Gastrocnemius medialis (tissue), 4 donors: ENCODE measurements at regions not wholly inside any gene's neighbourhood (a gene's known extent, or its start where the extent isn't known, plus 50 kb on each side); places are given as distances from the start of the nearest gene placed in this dataset.

Source experiments
- CTCF ChIP-seq, 5 experiments: fragments of 450-650 bp in 3 of 5; fragments of 200-600 bp in 2 of 5; sonication (generic) in 2 of 5; IDR thresholded peaks in 4 of 5; conservative IDR thresholded peaks in 1 of 5; 1 replicate in 4 of 5; 2 replicates in 1 of 5; pipeline ENCODE4 v1.5.1; 2016 to 2019; ENCODE audit warnings: antibody characterized with exemption in 5 of 5, mild to moderate bottlenecking in 3 of 5, moderate library complexity in 3 of 5
- POLR2A ChIP-seq, 2 donors: fragments of 450-650 bp; IDR thresholded peaks; one replicate each; pipeline ENCODE4 v1.6.1; 2017; ENCODE audit warnings: antibody characterized with exemption in 2 of 2, mild to moderate bottlenecking in 2 of 2, moderate library complexity in 2 of 2

GRCh38 chr21:23452384-23453083, 2154.7 kb downstream of the MRPL39 start:
- no peak for TF ChIP-seq CTCF (IDR thresholded peaks at IDR 0.05 in 4 of 5, conservative IDR thresholded peaks at IDR 0.05 in 1 of 5)
- TF ChIP-seq POLR2A (IDR thresholded peaks at IDR 0.05): no peak
